ENCODE measurements at regions not wholly inside any gene's neighbourhood (a gene's known extent, or its start where the extent isn't known, plus 50 kb on each side); places are given as distances from the start of the nearest gene placed in this dataset.

DNA sequence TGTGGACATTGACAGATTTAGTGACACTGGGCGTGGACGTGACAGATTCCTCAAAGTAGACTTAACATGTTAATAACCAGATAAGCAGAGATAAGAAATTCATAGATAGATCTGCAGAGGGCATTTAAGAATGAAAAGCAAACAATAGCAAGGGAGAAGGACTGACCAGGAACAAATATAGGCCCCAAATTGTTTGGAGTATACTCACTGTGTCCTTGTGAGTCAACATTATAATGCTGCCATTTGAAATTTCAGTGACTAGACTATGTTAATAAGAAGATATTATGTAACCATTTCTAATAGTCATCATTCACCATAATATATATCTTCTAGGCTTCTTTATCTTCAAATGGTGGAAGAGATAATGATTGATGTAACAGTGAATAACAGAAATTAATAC is 78.1 kb upstream of the SLC38A11 start:
- no peak for DNase-seq

DNA sequence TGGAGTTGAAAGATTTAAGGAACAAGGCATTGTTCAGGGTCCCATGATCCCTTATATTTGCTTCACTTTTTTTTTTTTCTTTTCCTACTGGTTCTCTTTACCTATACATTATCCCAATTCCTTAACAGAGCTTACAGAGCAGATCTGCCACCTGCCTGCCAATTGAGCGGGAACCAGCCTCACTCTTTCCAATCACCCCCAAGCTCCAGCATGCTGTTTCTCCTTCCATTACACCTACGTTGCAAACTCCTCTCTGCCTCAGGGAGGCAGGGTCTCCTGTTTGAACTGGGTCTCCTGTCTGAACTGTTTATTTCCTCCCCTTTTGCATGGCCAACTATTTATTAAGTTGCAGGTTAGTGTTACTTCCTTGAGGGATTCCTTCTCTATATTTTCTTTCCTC is 77.2 kb upstream of the SLC38A11 start:
- DNase-seq = no peak

- no peak for DNase-seq
Observed at GRCh38 chr2:165024199-165024598, 68.9 kb upstream of the SLC38A11 start.

GRCh38 chr2:165022781-165023180 is 67.5 kb upstream of the SLC38A11 start:
- no peak for DNase-seq

- DNase-seq = no peak
Observed at GRCh38 chr2:165017966-165018596, 62.8 kb upstream of the SLC38A11 start.

DNA sequence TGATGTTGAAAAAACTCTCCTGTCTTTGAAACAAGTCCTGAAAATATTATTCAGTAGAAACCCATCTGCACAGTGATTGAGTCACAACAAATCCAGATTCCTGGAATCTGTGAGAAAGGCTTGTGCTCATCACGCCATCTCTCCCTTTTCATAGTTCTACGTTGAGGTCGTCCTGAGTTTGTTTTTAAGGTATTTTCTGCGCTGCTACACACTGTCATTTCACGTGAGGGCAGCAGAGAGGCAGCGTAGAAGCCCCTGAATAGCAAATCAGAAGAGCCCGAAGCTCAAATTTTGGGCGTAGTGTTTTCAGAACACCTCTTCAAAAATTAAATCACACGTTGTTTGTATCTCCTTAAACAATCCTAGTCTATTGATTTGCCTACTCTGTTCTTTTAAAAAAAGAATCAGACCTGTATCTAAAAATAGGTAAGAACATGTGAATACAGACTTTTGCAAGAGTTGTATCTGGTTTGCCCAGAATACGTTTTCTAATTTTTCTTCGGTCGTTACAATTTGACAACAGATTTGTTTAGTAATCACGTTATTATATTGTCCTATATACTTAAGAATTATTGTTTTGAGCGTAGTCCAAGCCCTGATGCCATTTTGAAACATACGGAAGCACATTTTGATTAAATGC is 61.6 kb upstream of the SLC38A11 start:
- no peak for DNase-seq

GRCh38 chr2:165015052-165015642 is 59.8 kb upstream of the SLC38A11 start:
- peak; percentile 23 to 26 for DNase-seq

- DNase-seq = no peak
Observed at GRCh38 chr2:165013944-165014619, 58.8 kb upstream of the SLC38A11 start.

GRCh38 chr2:165011199-165011598 is 55.9 kb upstream of the SLC38A11 start:
- DNase-seq = no peak

GRCh38 chr2:165010556-165010955 is 55.2 kb upstream of the SLC38A11 start:
- DNase-seq = no peak

- DNase-seq = no peak
Observed at GRCh38 chr2:165009466-165009865, 54.1 kb upstream of the SLC38A11 start.

- DNase-seq = no peak
Observed at GRCh38 chr2:165008730-165009315, 53.5 kb upstream of the SLC38A11 start.

DNA sequence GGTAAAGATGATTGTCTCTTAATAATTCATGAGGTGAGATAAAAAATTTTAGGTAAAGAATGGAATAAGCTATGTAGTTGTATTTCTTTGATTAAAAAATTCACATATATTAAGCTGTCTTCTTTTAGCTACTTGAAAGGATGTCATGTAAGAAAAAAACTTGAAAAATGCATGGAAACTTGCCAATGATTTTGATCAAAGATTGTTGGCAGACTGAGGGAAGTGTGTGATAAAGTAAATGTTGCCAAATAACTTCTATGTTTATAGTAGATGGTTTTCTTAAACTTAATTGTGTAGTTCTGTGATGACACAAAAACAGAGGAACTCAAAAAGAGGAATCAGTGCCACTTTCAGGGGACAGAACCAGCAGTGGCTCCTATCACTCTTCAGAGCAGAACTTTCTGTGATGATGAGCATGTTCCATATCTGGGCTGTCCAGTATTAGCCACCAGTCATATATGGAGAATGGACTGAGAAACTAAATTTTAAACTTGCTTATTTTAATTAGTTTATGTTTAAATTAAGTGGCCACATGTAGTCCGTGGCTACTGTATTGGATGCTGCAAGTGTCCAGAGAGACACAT is 51.9 kb upstream of the SLC38A11 start:
- DNase-seq = no peak

Data from activated CD4-positive, alpha-beta T cell treated with anti-CD3 and anti-CD28 coated beads, Interleukin-2, amount 50 U/mL, for 4 hours (primary cell).